ENCODE measurements at regions not wholly inside any gene's neighbourhood (a gene's known extent, or its start where the extent isn't known, plus 50 kb on each side); places are given as distances from the start of the nearest gene placed in this dataset.

- H3K79me2 ChIP-seq (ENCODE audit: control insufficient read depth, insufficient read depth, low read length) = no peaks in the 10 kb centered on the region
- no peak overlapping the region for H3K4me3 ChIP-seq (replicated peaks in 1 of 4; ENCODE audit: control extremely low read depth in 1 of 4, insufficient read depth in 1 of 4, low read depth in 3 of 4, low read length in 4 of 4)
- no peak overlapping the region for H3K9ac ChIP-seq (ENCODE audit: insufficient read depth, low read length)
- TF ChIP-seq CTCF (conservative IDR thresholded peaks at IDR 0.05 in 1 of 2, IDR thresholded peaks at IDR 0.05 in 1 of 2; ENCODE audit: low read depth in 1 of 2, low read length in 2 of 2) (no peak), EZH2 (IDR thresholded peaks at IDR 0.05; ENCODE audit: low read length, missing control alignments) (no peak)
- no peaks in the 10 kb centered on the region for H3K36me3 ChIP-seq (ENCODE audit: control insufficient read depth, insufficient read depth, low read length)
- no peak overlapping the region for H2AFZ ChIP-seq (ENCODE audit: low read length)
- no peaks in the 10 kb centered on the region for H3K27me3 ChIP-seq (ENCODE audit: control insufficient read depth, insufficient read depth, low read length)
- H3K27ac ChIP-seq (ENCODE audit: insufficient read depth, low read length) = no peak overlapping the region
- no peak overlapping the region for H3K4me2 ChIP-seq (ENCODE audit: extremely low read depth, insufficient read depth, low read length)
- peaks cover 2% of the 10 kb centered on the region for H3K4me1 ChIP-seq (ENCODE audit: control insufficient read depth, extremely low read depth, insufficient read depth, low read length)
- no peak for DNase-seq (ENCODE audit: low read depth in 2 of 2)
- no peaks in the 10 kb centered on the region for H3K9me3 ChIP-seq (ENCODE audit: control insufficient read depth, insufficient read depth, low read depth, low read length)
- H4K20me1 ChIP-seq (ENCODE audit: control insufficient read depth, extremely low read depth, insufficient read depth, low read length) = no peaks in the 10 kb centered on the region
These were observed 171.8 kb upstream of the AHR start for GRCh38 chr7:17126413-17127268.

GRCh38 chr7:17129218-17129617 is 169.2 kb upstream of the AHR start:
- Histone ChIP-seq H2AFZ (ENCODE audit: low read length) (no peak overlapping the region), H3K4me1 (ENCODE audit: control insufficient read depth, extremely low read depth, insufficient read depth, low read length) (peaks cover 2% of the 10 kb centered on the region), H4K20me1 (ENCODE audit: control insufficient read depth, extremely low read depth, insufficient read depth, low read length) (no peaks in the 10 kb centered on the region), H3K79me2 (ENCODE audit: control insufficient read depth, insufficient read depth, low read length) (no peaks in the 10 kb centered on the region), H3K4me2 (ENCODE audit: extremely low read depth, insufficient read depth, low read length) (no peak overlapping the region), H3K9ac (ENCODE audit: insufficient read depth, low read length) (no peak overlapping the region), H3K36me3 (ENCODE audit: control insufficient read depth, insufficient read depth, low read length) (no peaks in the 10 kb centered on the region), H3K27me3 (ENCODE audit: control insufficient read depth, insufficient read depth, low read length) (no peaks in the 10 kb centered on the region), H3K9me3 (ENCODE audit: control insufficient read depth, insufficient read depth, low read depth, low read length) (no peaks in the 10 kb centered on the region), H3K27ac (ENCODE audit: insufficient read depth, low read length) (no peak overlapping the region), H3K4me3 (replicated peaks in 1 of 4; ENCODE audit: control extremely low read depth in 1 of 4, insufficient read depth in 1 of 4, low read depth in 3 of 4, low read length in 4 of 4) (no peak overlapping the region)
- no peak for DNase-seq (ENCODE audit: low read depth in 2 of 2)
- TF ChIP-seq EZH2 (IDR thresholded peaks at IDR 0.05; ENCODE audit: low read length, missing control alignments) (no peak), CTCF (conservative IDR thresholded peaks at IDR 0.05 in 1 of 2, IDR thresholded peaks at IDR 0.05 in 1 of 2; ENCODE audit: low read depth in 1 of 2, low read length in 2 of 2) (no peak)

GRCh38 chr7:17130281-17131059 is 168.0 kb upstream of the AHR start:
- Histone ChIP-seq H3K79me2 (ENCODE audit: control insufficient read depth, insufficient read depth, low read length) (no peaks in the 10 kb centered on the region), H3K27me3 (ENCODE audit: control insufficient read depth, insufficient read depth, low read length) (no peaks in the 10 kb centered on the region), H3K36me3 (ENCODE audit: control insufficient read depth, insufficient read depth, low read length) (no peaks in the 10 kb centered on the region), H3K9me3 (ENCODE audit: control insufficient read depth, insufficient read depth, low read depth, low read length) (no peaks in the 10 kb centered on the region), H3K9ac (ENCODE audit: insufficient read depth, low read length) (no peak overlapping the region), H3K4me1 (ENCODE audit: control insufficient read depth, extremely low read depth, insufficient read depth, low read length) (peaks cover 2% of the 10 kb centered on the region), H3K4me2 (ENCODE audit: extremely low read depth, insufficient read depth, low read length) (peak overlapping the region; percentile 83), H3K27ac (ENCODE audit: insufficient read depth, low read length) (no peak overlapping the region), H4K20me1 (ENCODE audit: control insufficient read depth, extremely low read depth, insufficient read depth, low read length) (no peaks in the 10 kb centered on the region), H3K4me3 (replicated peaks in 1 of 4; ENCODE audit: control extremely low read depth in 1 of 4, insufficient read depth in 1 of 4, low read depth in 3 of 4, low read length in 4 of 4) (peak overlapping the region in 3 of 4 experiments; percentile 8 to 31 (median 23)), H2AFZ (ENCODE audit: low read length) (peak overlapping the region; percentile 43)
- TF ChIP-seq EZH2 (IDR thresholded peaks at IDR 0.05; ENCODE audit: low read length, missing control alignments) (no peak), CTCF (conservative IDR thresholded peaks at IDR 0.05 in 1 of 2, IDR thresholded peaks at IDR 0.05 in 1 of 2; ENCODE audit: low read depth in 1 of 2, low read length in 2 of 2) (no peak)
- DNase-seq (ENCODE audit: low read depth in 2 of 2) = peak; percentile 76 to 85

Measured in fibroblast of lung (primary cell).